GM12891 (cell line): ENCODE measurements at regions not wholly inside any gene's neighbourhood (a gene's known extent, or its start where the extent isn't known, plus 50 kb on each side); places are given as distances from the start of the nearest gene placed in this dataset.
"Not testable (repeated sequence)": the region's sequence is repeated elsewhere in the genome, so short reads cannot be mapped to it uniquely, and the experiment has no call there.

Source experiments
- POLR2A ChIP-seq: IDR thresholded peaks from 2 replicates; pipeline ENCODE4 v1.6.1; 2011; ENCODE audit warnings: low read depth, low read length, control low read depth
- POLR2AphosphoS5 ChIP-seq: IDR thresholded peaks from 2 replicates; pipeline ENCODE4 v1.6.1; 2011; ENCODE audit warnings: low read depth, low read length, control low read depth
- TAF1 ChIP-seq: IDR thresholded peaks from 2 replicates; pipeline ENCODE4 v1.6.1; 2011; ENCODE audit warnings: low read depth, low read length, control low read depth

GRCh38 chr2:5637051-5637450 is 55.1 kb upstream of the SOX11 start:
- TF ChIP-seq POLR2AphosphoS5, POLR2A, TAF1: not testable (repeated sequence)
